GM12878 (cell line): ENCODE measurements at regions not wholly inside any gene's neighbourhood (a gene's known extent, or its start where the extent isn't known, plus 50 kb on each side); places are given as distances from the start of the nearest gene placed in this dataset.

Experiments
- ATAC-seq: fragments of 200-7000 bp; cut with Tn5 transposase; 3 replicates; pipeline ENCODE4 v1.9.1; 2020; ENCODE audit warnings: mild to moderate bottlenecking, moderate library complexity
- BruUV-seq: library from RNA; stranded (reverse); fragments of 400-500 nt; replicated peaks from 2 replicates; lab custom pipeline; 2021; lab: Mats Ljungman, UMichigan
- CTCF ChIA-PET: fragments of 300-600 bp; sonication (Branson Sonifier 250); formaldehyde crosslinking; extraction: SDS; loops from one replicate; lab custom pipeline; 2021; ENCODE audit warnings: inconsistent platforms; lab: Yijun Ruan, JAX
- POLR2A ChIA-PET: fragments of 350-600 bp; formaldehyde crosslinking; extraction: SDS; loops from one replicate; lab custom pipeline; 2021; ENCODE audit warnings: inconsistent platforms; lab: Charles Lee
- RAD21 ChIA-PET: fragments of 300-600 bp; sonication (Branson Sonifier 250); formaldehyde crosslinking; loops from one replicate; lab custom pipeline; 2023; ENCODE audit warnings: antibody characterized with exemption; ENCODE audit not compliant: unreplicated experiment; lab: Charles Lee
- SMC1A ChIA-PET: fragments of 300-600 bp; sonication (Branson Sonifier 250); formaldehyde crosslinking; loops from one replicate; lab custom pipeline; 2023; ENCODE audit not compliant: unreplicated experiment, uncharacterized antibody; lab: Charles Lee
- DNase-seq: peaks from one replicate; pipeline ENCODE4 v3.0.0-alpha.2; 2011; ENCODE audit warnings: low read depth, low spot score
- FAIRE-seq: peaks from 3 replicates; lab custom pipeline; 2011; peaks lifted over from hg19 to GRCh38; lab: Jason Lieb, UNC
- H2AFZ ChIP-seq: 2 replicates; pipeline ENCODE4 v1.6.0; 2011; ENCODE audit warnings: low read depth, low read length, control low read depth; ENCODE audit not compliant: control insufficient read depth
- H3K27ac ChIP-seq: 2 replicates; pipeline ENCODE4 v1.5.1; 2011; ENCODE audit warnings: control low read depth; ENCODE audit not compliant: control insufficient read depth, insufficient read depth
- H3K27me3 ChIP-seq, 2 experiments: replicated peaks in 1 of 2; 2 replicates each; pipeline versions ENCODE4 v1.6.0 to v1.6.1; 2011; ENCODE audit warnings: low read length in 1 of 2; ENCODE audit not compliant: control insufficient read depth in 2 of 2, insufficient read depth in 2 of 2
- H3K36me3 ChIP-seq, 2 experiments: 2 replicates each; pipeline ENCODE4 v1.5.1; 2011; ENCODE audit warnings: low read length in 1 of 2; ENCODE audit not compliant: control insufficient read depth in 2 of 2, insufficient read depth in 2 of 2
- H3K4me1 ChIP-seq: 2 replicates; pipeline ENCODE4 v1.6.1; 2011; ENCODE audit warnings: mild to moderate bottlenecking, low read length, moderate library complexity, mixed read lengths; ENCODE audit not compliant: control insufficient read depth, insufficient read depth
- H3K4me2 ChIP-seq: 2 replicates; pipeline ENCODE4 v1.6.0; 2011; ENCODE audit warnings: control low read depth; ENCODE audit not compliant: control insufficient read depth, insufficient read depth
- H3K4me3 ChIP-seq: fragments of 200-600 bp; sonication (generic); 2 replicates; pipeline ENCODE4 v1.5.1; 2016
- H3K79me2 ChIP-seq: 2 replicates; pipeline ENCODE4 v1.6.0; 2011; ENCODE audit warnings: low read length; ENCODE audit not compliant: control insufficient read depth, insufficient read depth
- H3K9ac ChIP-seq: 2 replicates; pipeline ENCODE4 v1.8.0; 2011; ENCODE audit warnings: low read length, control low read depth, mixed read lengths; ENCODE audit not compliant: control insufficient read depth, insufficient read depth
- H3K9me3 ChIP-seq: replicated peaks from 3 replicates; pipeline ENCODE4 v1.5.1; 2011; ENCODE audit warnings: mild to moderate bottlenecking, low read length; ENCODE audit not compliant: control insufficient read depth, insufficient read depth
- H4K20me1 ChIP-seq: 2 replicates; pipeline ENCODE4 v1.6.0; 2011; ENCODE audit not compliant: control insufficient read depth, insufficient read depth
- BHLHE40 ChIP-seq, 2 experiments: fragments of 450-650 bp in 1 of 2; IDR thresholded peaks; 2 replicates each; pipeline ENCODE4 v1.6.1; 2011 to 2017; ENCODE audit warnings: low read depth in 2 of 2, borderline replicate concordance in 1 of 2, improper control_type of control experiment in 1 of 2, low read length in 1 of 2, mild to moderate bottlenecking in 1 of 2
- CBX5 ChIP-seq: sonication (generic); IDR thresholded peaks from 2 replicates; pipeline ENCODE4 v1.6.1; 2016; ENCODE audit warnings: low read depth, moderate library complexity, mild to moderate bottlenecking, inconsistent platforms
- HDGF ChIP-seq: fragments of 450-650 bp; IDR thresholded peaks from 2 replicates; pipeline ENCODE4 v1.6.1; 2016; ENCODE audit warnings: antibody characterized with exemption
- IKZF1 ChIP-seq: fragments of 450-650 bp; conservative IDR thresholded peaks from 2 replicates; pipeline ENCODE4 v1.6.1; 2017; ENCODE audit warnings: antibody characterized with exemption, mild to moderate bottlenecking
- NFYB ChIP-seq: IDR thresholded peaks from 2 replicates; pipeline ENCODE4 v1.6.1; 2011; ENCODE audit warnings: low read depth, mild to moderate bottlenecking, low read length, improper control_type of control experiment, moderate library complexity; ENCODE audit not compliant: insufficient read depth
- ZSCAN29 ChIP-seq: fragments of 450-650 bp; IDR thresholded peaks from 2 replicates; pipeline ENCODE4 v1.6.1; 2017; ENCODE audit warnings: mild to moderate bottlenecking, moderate library complexity
- WGBS: methylation state at CpG from one replicate; pipeline ENCODE4 v1.1.6; 2016; ENCODE audit warnings: low lambda C conversion rate; ENCODE audit not compliant: insufficient replicate concordance, insufficient coverage; ENCODE audit errors: missing lambda C conversion rate; 5-methylcytosine and 5-hydroxymethylcytosine counted together
- in situ Hi-C: fragments of 300-500 bp; cut with MboI; formaldehyde crosslinking; loops from 9 replicates; pipeline ENCODE4 v1.14.3; 2018; ENCODE audit warnings: mixed read lengths
- intact Hi-C: fragments of 100-400 bp; cut with micrococcal nuclease; formaldehyde crosslinking; loops from one replicate; pipeline ENCODE4 v1.14.2; 2022; ENCODE audit not compliant: unreplicated experiment
- TF ChIP-seq, protein P1 (sequence below): IDR thresholded peaks from 2 replicates; pipeline ENCODE4 v1.6.1; 2012; ENCODE audit warnings: low read length, inconsistent platforms
- TF ChIP-seq, protein P2 (sequence below): fragments of 450-650 bp; formaldehyde crosslinking; IDR thresholded peaks from 2 replicates; pipeline ENCODE4 v1.4.0; 2020; ENCODE audit warnings: mild to moderate bottlenecking, moderate library complexity
- TF ChIP-seq, protein P3 (sequence below): fragments of 450-650 bp; IDR thresholded peaks from 2 replicates; pipeline ENCODE4 v1.6.1; 2016; ENCODE audit warnings: mild to moderate bottlenecking, moderate library complexity, borderline replicate concordance

DNA sequence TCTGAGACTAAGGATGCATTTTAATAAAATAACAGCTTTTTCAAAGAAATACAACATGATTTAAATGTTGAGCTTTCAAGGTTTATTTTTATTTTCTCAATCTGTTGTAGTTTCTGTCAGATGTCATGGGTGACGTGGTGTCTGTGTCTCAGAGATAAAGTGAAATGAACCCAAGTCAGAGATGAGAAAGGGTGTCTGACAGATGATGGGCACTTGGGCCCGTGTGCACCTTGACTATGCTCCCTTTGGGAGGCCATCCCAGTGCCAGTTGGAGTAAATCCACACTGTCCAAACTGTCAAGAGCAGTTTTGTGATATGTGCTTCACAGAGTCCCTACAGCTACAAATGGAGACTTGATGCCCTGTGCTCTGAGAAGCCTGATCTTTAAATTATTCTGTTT, 536.9 kb upstream of the FAM174A start:
- intact Hi-C loops, result no loop called here
- no peak for FAIRE-seq
- RAD21 ChIA-PET, result no interaction called here
- no peak overlapping the region for H3K4me3 ChIP-seq
- H3K9ac ChIP-seq, result no peak overlapping the region
- H3K27me3 ChIP-seq, result no peaks in the 10 kb centered on the region
- no peaks in the 10 kb centered on the region for H3K4me1 ChIP-seq
- H3K9me3 ChIP-seq, result no peaks in the 10 kb centered on the region
- TF ChIP-seq, protein P1, sequence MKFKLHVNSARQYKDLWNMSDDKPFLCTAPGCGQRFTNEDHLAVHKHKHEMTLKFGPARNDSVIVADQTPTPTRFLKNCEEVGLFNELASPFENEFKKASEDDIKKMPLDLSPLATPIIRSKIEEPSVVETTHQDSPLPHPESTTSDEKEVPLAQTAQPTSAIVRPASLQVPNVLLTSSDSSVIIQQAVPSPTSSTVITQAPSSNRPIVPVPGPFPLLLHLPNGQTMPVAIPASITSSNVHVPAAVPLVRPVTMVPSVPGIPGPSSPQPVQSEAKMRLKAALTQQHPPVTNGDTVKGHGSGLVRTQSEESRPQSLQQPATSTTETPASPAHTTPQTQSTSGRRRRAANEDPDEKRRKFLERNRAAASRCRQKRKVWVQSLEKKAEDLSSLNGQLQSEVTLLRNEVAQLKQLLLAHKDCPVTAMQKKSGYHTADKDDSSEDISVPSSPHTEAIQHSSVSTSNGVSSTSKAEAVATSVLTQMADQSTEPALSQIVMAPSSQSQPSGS, result no peak
- TF ChIP-seq BHLHE40 (IDR thresholded peaks at IDR 0.05; ENCODE audit: borderline replicate concordance in 1 of 2, low read depth in 2 of 2, low read length in 1 of 2) (no peak), NFYB (no peak), HDGF (no peak), IKZF1 (no peak), ZSCAN29 (no peak), CBX5 (no peak)
- TF ChIP-seq, protein P2, sequence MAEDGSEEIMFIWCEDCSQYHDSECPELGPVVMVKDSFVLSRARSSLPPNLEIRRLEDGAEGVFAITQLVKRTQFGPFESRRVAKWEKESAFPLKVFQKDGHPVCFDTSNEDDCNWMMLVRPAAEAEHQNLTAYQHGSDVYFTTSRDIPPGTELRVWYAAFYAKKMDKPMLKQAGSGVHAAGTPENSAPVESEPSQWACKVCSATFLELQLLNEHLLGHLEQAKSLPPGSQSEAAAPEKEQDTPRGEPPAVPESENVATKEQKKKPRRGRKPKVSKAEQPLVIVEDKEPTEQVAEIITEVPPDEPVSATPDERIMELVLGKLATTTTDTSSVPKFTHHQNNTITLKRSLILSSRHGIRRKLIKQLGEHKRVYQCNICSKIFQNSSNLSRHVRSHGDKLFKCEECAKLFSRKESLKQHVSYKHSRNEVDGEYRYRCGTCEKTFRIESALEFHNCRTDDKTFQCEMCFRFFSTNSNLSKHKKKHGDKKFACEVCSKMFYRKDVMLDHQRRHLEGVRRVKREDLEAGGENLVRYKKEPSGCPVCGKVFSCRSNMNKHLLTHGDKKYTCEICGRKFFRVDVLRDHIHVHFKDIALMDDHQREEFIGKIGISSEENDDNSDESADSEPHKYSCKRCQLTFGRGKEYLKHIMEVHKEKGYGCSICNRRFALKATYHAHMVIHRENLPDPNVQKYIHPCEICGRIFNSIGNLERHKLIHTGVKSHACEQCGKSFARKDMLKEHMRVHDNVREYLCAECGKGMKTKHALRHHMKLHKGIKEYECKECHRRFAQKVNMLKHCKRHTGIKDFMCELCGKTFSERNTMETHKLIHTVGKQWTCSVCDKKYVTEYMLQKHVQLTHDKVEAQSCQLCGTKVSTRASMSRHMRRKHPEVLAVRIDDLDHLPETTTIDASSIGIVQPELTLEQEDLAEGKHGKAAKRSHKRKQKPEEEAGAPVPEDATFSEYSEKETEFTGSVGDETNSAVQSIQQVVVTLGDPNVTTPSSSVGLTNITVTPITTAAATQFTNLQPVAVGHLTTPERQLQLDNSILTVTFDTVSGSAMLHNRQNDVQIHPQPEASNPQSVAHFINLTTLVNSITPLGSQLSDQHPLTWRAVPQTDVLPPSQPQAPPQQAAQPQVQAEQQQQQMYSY (CRISPR knock-in tag), result no peak
- TF ChIP-seq, protein P3, sequence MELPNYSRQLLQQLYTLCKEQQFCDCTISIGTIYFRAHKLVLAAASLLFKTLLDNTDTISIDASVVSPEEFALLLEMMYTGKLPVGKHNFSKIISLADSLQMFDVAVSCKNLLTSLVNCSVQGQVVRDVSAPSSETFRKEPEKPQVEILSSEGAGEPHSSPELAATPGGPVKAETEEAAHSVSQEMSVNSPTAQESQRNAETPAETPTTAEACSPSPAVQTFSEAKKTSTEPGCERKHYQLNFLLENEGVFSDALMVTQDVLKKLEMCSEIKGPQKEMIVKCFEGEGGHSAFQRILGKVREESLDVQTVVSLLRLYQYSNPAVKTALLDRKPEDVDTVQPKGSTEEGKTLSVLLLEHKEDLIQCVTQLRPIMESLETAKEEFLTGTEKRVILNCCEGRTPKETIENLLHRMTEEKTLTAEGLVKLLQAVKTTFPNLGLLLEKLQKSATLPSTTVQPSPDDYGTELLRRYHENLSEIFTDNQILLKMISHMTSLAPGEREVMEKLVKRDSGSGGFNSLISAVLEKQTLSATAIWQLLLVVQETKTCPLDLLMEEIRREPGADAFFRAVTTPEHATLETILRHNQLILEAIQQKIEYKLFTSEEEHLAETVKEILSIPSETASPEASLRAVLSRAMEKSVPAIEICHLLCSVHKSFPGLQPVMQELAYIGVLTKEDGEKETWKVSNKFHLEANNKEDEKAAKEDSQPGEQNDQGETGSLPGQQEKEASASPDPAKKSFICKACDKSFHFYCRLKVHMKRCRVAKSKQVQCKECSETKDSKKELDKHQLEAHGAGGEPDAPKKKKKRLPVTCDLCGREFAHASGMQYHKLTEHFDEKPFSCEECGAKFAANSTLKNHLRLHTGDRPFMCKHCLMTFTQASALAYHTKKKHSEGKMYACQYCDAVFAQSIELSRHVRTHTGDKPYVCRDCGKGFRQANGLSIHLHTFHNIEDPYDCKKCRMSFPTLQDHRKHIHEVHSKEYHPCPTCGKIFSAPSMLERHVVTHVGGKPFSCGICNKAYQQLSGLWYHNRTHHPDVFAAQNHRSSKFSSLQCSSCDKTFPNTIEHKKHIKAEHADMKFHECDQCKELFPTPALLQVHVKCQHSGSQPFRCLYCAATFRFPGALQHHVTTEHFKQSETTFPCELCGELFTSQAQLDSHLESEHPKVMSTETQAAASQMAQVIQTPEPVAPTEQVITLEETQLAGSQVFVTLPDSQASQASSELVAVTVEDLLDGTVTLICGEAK, result no peak
- no peaks in the 10 kb centered on the region for H3K79me2 ChIP-seq
- H3K27ac ChIP-seq, result no peak overlapping the region
- DNase-seq, result no peak
- no TSS peak for BruUV-seq
- in situ Hi-C loops, result no loop called here
- no peaks in the 10 kb centered on the region for H4K20me1 ChIP-seq
- CTCF ChIA-PET, result no interaction called here
- SMC1A ChIA-PET, result no interaction called here
- no peak for ATAC-seq
- 0% methylated on average over 2 of the region's 2 CpGs for WGBS
- H3K36me3 ChIP-seq, result no peaks in the 10 kb centered on the region
- POLR2A ChIA-PET, result no interaction called here
- no peak overlapping the region for H2AFZ ChIP-seq
- no peak overlapping the region for H3K4me2 ChIP-seq
